ENCODE measurements at regions not wholly inside any gene's neighbourhood (a gene's known extent, or its start where the extent isn't known, plus 50 kb on each side); places are given as distances from the start of the nearest gene placed in this dataset.
A peak's percentile ranks its signal among the peaks of the same experiment; 100 is the strongest.

GRCh38 chr4:156312261-156312847 is 358.7 kb upstream of the CTSO start:
- no peak overlapping the region for H3K4me3 ChIP-seq (ENCODE audit: low read depth, low read length)
- no peak for DNase-seq (ENCODE audit: low read depth, low spot score)
- TF ChIP-seq, protein P1, sequence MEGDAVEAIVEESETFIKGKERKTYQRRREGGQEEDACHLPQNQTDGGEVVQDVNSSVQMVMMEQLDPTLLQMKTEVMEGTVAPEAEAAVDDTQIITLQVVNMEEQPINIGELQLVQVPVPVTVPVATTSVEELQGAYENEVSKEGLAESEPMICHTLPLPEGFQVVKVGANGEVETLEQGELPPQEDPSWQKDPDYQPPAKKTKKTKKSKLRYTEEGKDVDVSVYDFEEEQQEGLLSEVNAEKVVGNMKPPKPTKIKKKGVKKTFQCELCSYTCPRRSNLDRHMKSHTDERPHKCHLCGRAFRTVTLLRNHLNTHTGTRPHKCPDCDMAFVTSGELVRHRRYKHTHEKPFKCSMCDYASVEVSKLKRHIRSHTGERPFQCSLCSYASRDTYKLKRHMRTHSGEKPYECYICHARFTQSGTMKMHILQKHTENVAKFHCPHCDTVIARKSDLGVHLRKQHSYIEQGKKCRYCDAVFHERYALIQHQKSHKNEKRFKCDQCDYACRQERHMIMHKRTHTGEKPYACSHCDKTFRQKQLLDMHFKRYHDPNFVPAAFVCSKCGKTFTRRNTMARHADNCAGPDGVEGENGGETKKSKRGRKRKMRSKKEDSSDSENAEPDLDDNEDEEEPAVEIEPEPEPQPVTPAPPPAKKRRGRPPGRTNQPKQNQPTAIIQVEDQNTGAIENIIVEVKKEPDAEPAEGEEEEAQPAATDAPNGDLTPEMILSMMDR (IDR thresholded peaks at IDR 0.05; ENCODE audit: insufficient read depth, low read length, missing control alignments), result no peak
- ChIA-PET CTCF (interaction anchor here (0.9 to 1.4 kb wide), 3 partner anchors 9 to 18 kb away, joined by 3 to 4 read pairs (median 3); no protein-coding TSS in a partner anchor), POLR2A (no interaction called here)

GRCh38 chr4:156309031-156309430 is 355.4 kb upstream of the CTSO start:
- no peak for DNase-seq (ENCODE audit: low read depth, low spot score)
- POLR2A ChIA-PET, result no interaction called here
- CTCF ChIA-PET, result interaction anchor here (0.8 kb wide), 1 partner anchor 15 kb away, joined by 3 read pairs; no protein-coding TSS in a partner anchor
- H3K4me3 ChIP-seq (ENCODE audit: low read depth, low read length), result no peak overlapping the region
- TF ChIP-seq, protein P1 (IDR thresholded peaks at IDR 0.05; ENCODE audit: insufficient read depth, low read length, missing control alignments), result no peak

DNA sequence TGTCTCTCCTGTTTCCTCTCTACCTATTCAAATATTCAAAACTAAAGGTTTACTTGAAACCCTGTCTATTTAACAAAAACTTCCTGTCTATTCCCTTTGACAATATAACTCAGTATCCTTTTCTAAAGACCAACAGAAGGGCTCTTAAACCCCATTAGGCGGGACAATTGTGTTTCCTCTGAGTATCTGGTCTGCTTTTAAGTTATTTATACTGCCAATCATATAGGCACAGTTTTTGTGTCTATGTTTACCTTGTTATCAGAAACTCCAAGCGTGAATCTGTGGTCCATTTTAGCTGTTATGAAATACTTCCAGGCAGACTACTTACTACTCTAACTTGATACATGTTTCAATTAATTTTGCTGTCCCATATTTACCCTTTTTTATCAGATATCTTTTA is 350.0 kb upstream of the CTSO start:
- POLR2A ChIA-PET, result no interaction called here
- CTCF ChIA-PET, result no interaction called here
- no peak for DNase-seq (ENCODE audit: low read depth, low spot score)
- H3K4me3 ChIP-seq (ENCODE audit: low read depth, low read length), result no peak overlapping the region
- TF ChIP-seq, protein P1 (IDR thresholded peaks at IDR 0.05; ENCODE audit: insufficient read depth, low read length, missing control alignments), result no peak

GRCh38 chr4:156298230-156298629 is 344.6 kb upstream of the CTSO start:
- TF ChIP-seq, protein P1 (IDR thresholded peaks at IDR 0.05; ENCODE audit: insufficient read depth, low read length, missing control alignments), result no peak
- peak; percentile 90 for DNase-seq (ENCODE audit: low read depth, low spot score)
- ChIA-PET CTCF (interaction anchor here (0.9 kb wide), 1 partner anchor 670 kb away, joined by 3 read pairs; no protein-coding TSS in a partner anchor), POLR2A (no interaction called here)
- H3K4me3 ChIP-seq (ENCODE audit: low read depth, low read length), result no peak overlapping the region

DNA sequence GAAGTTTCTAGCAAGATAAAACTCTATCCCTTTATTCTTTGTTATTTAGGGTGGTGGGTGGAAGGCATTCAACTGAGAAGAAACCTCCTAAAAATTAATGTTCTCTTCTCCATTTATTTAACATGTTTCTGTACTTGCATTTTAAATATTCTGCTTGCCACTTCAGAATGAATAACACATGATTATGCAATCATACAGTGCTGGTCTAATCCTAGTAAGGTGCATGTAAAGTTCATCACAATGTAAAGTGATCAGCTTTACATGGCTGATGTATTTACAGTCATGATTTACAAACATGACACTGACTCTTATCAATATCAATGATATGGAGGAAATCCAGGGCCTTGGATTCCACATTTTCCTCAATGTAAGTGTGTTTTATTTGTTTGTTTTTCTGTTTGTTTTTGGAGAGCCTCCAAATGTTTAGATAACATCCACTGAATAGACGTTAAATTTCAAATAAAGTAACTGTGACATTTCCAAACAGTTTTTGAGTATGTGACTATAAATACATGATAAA is 342.1 kb upstream of the CTSO start:
- no peak for DNase-seq (ENCODE audit: low read depth, low spot score)
- ChIA-PET POLR2A (no interaction called here), CTCF (no interaction called here)
- TF ChIP-seq, protein P1 (IDR thresholded peaks at IDR 0.05; ENCODE audit: insufficient read depth, low read length, missing control alignments), result no peak
- H3K4me3 ChIP-seq (ENCODE audit: low read depth, low read length), result no peak overlapping the region

- TF ChIP-seq, protein P1 (IDR thresholded peaks at IDR 0.05; ENCODE audit: insufficient read depth, low read length, missing control alignments), result peak; percentile 27
- DNase-seq (ENCODE audit: low read depth, low spot score), result peak; percentile 77
- no peak overlapping the region for H3K4me3 ChIP-seq (ENCODE audit: low read depth, low read length)
- POLR2A ChIA-PET, result interaction anchor here (1.1 kb wide), 1 partner anchor 16 kb away, joined by 3 read pairs; no protein-coding TSS in a partner anchor
- CTCF ChIA-PET, result interaction anchor here (0.8 to 1.9 kb wide), 11 partner anchors 14 to 838 kb away, joined by 3 to 7 read pairs (median 3); no protein-coding TSS in a partner anchor
Measured at GRCh38 chr4:156294577-156294976, 340.9 kb upstream of the CTSO start.

All from AG04449 (cell line).